HCT116 (cell line): ENCODE measurements at regions not wholly inside any gene's neighbourhood (a gene's known extent, or its start where the extent isn't known, plus 50 kb on each side); places are given as distances from the start of the nearest gene placed in this dataset.

Experiments used
- ATAC-seq: fragments of 200-7000 bp; cut with Tn5 transposase; 2 replicates; pipeline ENCODE4 v1.9.1; 2020; ENCODE audit warnings: mild to moderate bottlenecking, moderate library complexity
- BruUV-seq: library from RNA; stranded (reverse); fragments of 400-500 nt; replicated peaks from 2 replicates; lab custom pipeline; 2021; lab: Mats Ljungman, UMichigan
- CTCF ChIA-PET: fragments of 300-600 bp; sonication (Branson Sonifier 250); formaldehyde crosslinking; loops from one replicate; lab custom pipeline; 2021; ENCODE audit warnings: antibody characterized with exemption; lab: Charles Lee
- POLR2A ChIA-PET: fragments of 300-600, 350-600 bp; sonication (Branson Sonifier 250); formaldehyde crosslinking; loops from one replicate; lab custom pipeline; 2021; ENCODE audit warnings: antibody characterized with exemption; lab: Charles Lee
- RAD21 ChIA-PET, 2 experiments: fragments of 300-600 bp; sonication (Branson Sonifier 250); formaldehyde crosslinking; loops; one replicate each; lab custom pipeline; 2023; ENCODE audit warnings: low total read pairs in 2 of 2; ENCODE audit not compliant: uncharacterized antibody in 2 of 2, unreplicated experiment in 2 of 2, low non-redundant PET in 1 of 2; lab: Charles Lee
- DNase-seq: peaks from one replicate; pipeline ENCODE4 v3.0.0-alpha.2; 2010; ENCODE audit warnings: low read depth, low spot score
- H2AFZ ChIP-seq: fragments of 200-600 bp; shearing (Covaris generic), sonication (generic); 2 replicates; pipeline ENCODE4 v1.6.1; 2017; ENCODE audit warnings: low read depth, mixed run types, mixed read lengths, antibody characterized with exemption, low read length; ENCODE audit not compliant: poor library complexity, severe bottlenecking
- H3K27ac ChIP-seq: 2 replicates; pipeline ENCODE4 v1.5.1; 2012; ENCODE audit warnings: low read depth, low read length
- H3K27me3 ChIP-seq: fragments of 200-600 bp; sonication (generic); 2 replicates; pipeline ENCODE4 v1.6.1; 2016; ENCODE audit warnings: mixed run types, low read length, mixed read lengths; ENCODE audit not compliant: insufficient read depth
- H3K36me3 ChIP-seq, 2 experiments: fragments of 200-500 bp in 1 of 2; fragments of 200-600 bp in 1 of 2; sonication (Bioruptor generic) in 1 of 2; sonication (generic) in 1 of 2; 2 replicates each; pipeline versions ENCODE4 v1.5.1 to v1.6.1; 2014 to 2016; ENCODE audit warnings: low read length in 2 of 2, inconsistent platforms in 1 of 2, mixed read lengths in 1 of 2, mixed run types in 1 of 2; ENCODE audit not compliant: insufficient read depth in 2 of 2, control insufficient read depth in 1 of 2
- H3K4me1 ChIP-seq, 2 experiments: fragments of 200-600 bp in 1 of 2; sonication (generic) in 1 of 2; 2 replicates each; pipeline versions ENCODE4 v1.5.1 to v1.6.1; 2012 to 2017; ENCODE audit warnings: low read length in 2 of 2, inconsistent platforms in 1 of 2, mild to moderate bottlenecking in 1 of 2, mixed read lengths in 1 of 2, mixed run types in 1 of 2, moderate library complexity in 1 of 2; ENCODE audit not compliant: insufficient read depth in 2 of 2, control insufficient read depth in 1 of 2
- H3K4me2 ChIP-seq: fragments of 200-600 bp; sonication (generic); 2 replicates; pipeline ENCODE4 v1.6.1; 2017; ENCODE audit warnings: mixed run types, low read length, mixed read lengths
- H3K4me3 ChIP-seq, 2 experiments: fragments of 200-600 bp in 1 of 2; sonication (generic) in 1 of 2; replicated peaks in 1 of 2; 2 replicates each; pipeline ENCODE4 v1.5.1; 2011 to 2016; ENCODE audit warnings: low read length in 2 of 2, control low read depth in 1 of 2, low read depth in 1 of 2, mild to moderate bottlenecking in 1 of 2, mixed read lengths in 1 of 2, mixed run types in 1 of 2
- H3K79me2 ChIP-seq: fragments of 200-600 bp; sonication (generic); 2 replicates; pipeline ENCODE4 v1.6.1; 2017; ENCODE audit warnings: mild to moderate bottlenecking, mixed run types, low read length, moderate library complexity, mixed read lengths; ENCODE audit not compliant: insufficient read depth
- H3K9ac ChIP-seq: fragments of 200-600 bp; sonication (generic); 2 replicates; pipeline ENCODE4 v1.6.1; 2016; ENCODE audit warnings: low read length, mixed read lengths
- H3K9me2 ChIP-seq: fragments of 200-600 bp; sonication (generic), shearing (Covaris generic); 2 replicates; pipeline ENCODE4 v1.6.1; 2017; ENCODE audit warnings: mixed run types, mild to moderate bottlenecking, moderate library complexity; ENCODE audit not compliant: insufficient read depth
- H3K9me3 ChIP-seq, 2 experiments: fragments of 200-500 bp in 1 of 2; fragments of 200-600 bp in 1 of 2; sonication (Bioruptor generic) in 1 of 2; sonication (generic) in 1 of 2; 2 replicates each; pipeline ENCODE4 v1.6.1; 2014 to 2017; ENCODE audit warnings: low read length in 2 of 2, mixed read lengths in 2 of 2, inconsistent platforms in 1 of 2, low read depth in 1 of 2, mild to moderate bottlenecking in 1 of 2, mixed run types in 1 of 2, moderate library complexity in 1 of 2; ENCODE audit not compliant: control insufficient read depth in 1 of 2, insufficient read depth in 1 of 2
- H4K20me1 ChIP-seq: fragments of 200-600 bp; sonication (generic), shearing (Covaris generic); 2 replicates; pipeline ENCODE4 v1.6.1; 2017; ENCODE audit warnings: mixed run types, mild to moderate bottlenecking, moderate library complexity; ENCODE audit not compliant: insufficient read depth
- EGR1 ChIP-seq: IDR thresholded peaks from 2 replicates; pipeline ENCODE4 v1.6.1; 2012; ENCODE audit warnings: low read depth
- EZH2phosphoT487 ChIP-seq: fragments of 200-600 bp; IDR thresholded peaks from 2 replicates; pipeline ENCODE4 v1.6.1; 2018; ENCODE audit warnings: antibody characterized with exemption, borderline replicate concordance
- FOSL1 ChIP-seq: IDR thresholded peaks from 2 replicates; pipeline ENCODE4 v1.6.1; 2012; ENCODE audit warnings: low read depth
- JUND ChIP-seq: IDR thresholded peaks from 2 replicates; pipeline ENCODE4 v1.6.1; 2012
- MAX ChIP-seq: IDR thresholded peaks from 2 replicates; pipeline ENCODE4 v1.6.1; 2012
- POLR2A ChIP-seq: IDR thresholded peaks from 2 replicates; pipeline ENCODE4 v1.7.0; 2011; ENCODE audit warnings: borderline replicate concordance; ENCODE audit not compliant: insufficient read depth, insufficient read length; ENCODE audit errors: extremely low read depth
- POLR2AphosphoS5 ChIP-seq: IDR thresholded peaks from 2 replicates; pipeline ENCODE4 v1.6.1; 2011; ENCODE audit warnings: mild to moderate bottlenecking, low read depth, low read length, moderate library complexity
- REST ChIP-seq: IDR thresholded peaks from 2 replicates; pipeline ENCODE4 v1.6.1; 2012; ENCODE audit warnings: low read depth
- SIN3A ChIP-seq: IDR thresholded peaks from 2 replicates; pipeline ENCODE4 v1.6.1; 2012; ENCODE audit warnings: low read depth
- SP1 ChIP-seq: IDR thresholded peaks from 2 replicates; pipeline ENCODE4 v1.6.1; 2012; ENCODE audit warnings: low read depth
- TCF7L2 ChIP-seq: IDR thresholded peaks from 2 replicates; pipeline ENCODE4 v1.7.0; 2011; ENCODE audit warnings: borderline replicate concordance, inconsistent platforms; ENCODE audit not compliant: insufficient read depth, insufficient read length; ENCODE audit errors: extremely low read depth
- intact Hi-C: fragments of 100-400 bp; cut with micrococcal nuclease; formaldehyde crosslinking; loops from 2 replicates; pipeline ENCODE4 v1.10.0; 2022
- TF ChIP-seq, protein P1 (sequence below): IDR thresholded peaks from 2 replicates; pipeline ENCODE4 v1.6.1; 2012

GRCh38 chr18:68220458-68220857, 494.4 kb downstream of the TMX3 start:
- intact Hi-C loops: no loop called here
- ChIA-PET RAD21 (no interaction called here), CTCF (no interaction called here), POLR2A (no interaction called here)
- Histone ChIP-seq H3K9me3 (peaks cover 12 to 22% of the 10 kb centered on the region in 2 experiments; a peak in 3 of 4 replicates), H3K9ac (no peak overlapping the region), H3K27ac (no peak overlapping the region), H2AFZ (no peak overlapping the region), H3K4me1 (no peaks in the 10 kb centered on the region), H3K79me2 (no peaks in the 10 kb centered on the region), H3K36me3 (no peaks in the 10 kb centered on the region), H4K20me1 (no peaks in the 10 kb centered on the region), H3K27me3 (no peaks in the 10 kb centered on the region), H3K9me2 (no peaks in the 10 kb centered on the region), H3K4me2 (no peak overlapping the region), H3K4me3 (no peak overlapping the region)
- no TSS peak for BruUV-seq
- DNase-seq: no peak
- ATAC-seq: no peak
- TF ChIP-seq TCF7L2 (no peak), SIN3A (no peak), REST (no peak), FOSL1 (no peak), JUND (no peak), POLR2AphosphoS5 (no peak), SP1 (no peak), MAX (no peak), EZH2phosphoT487 (no peak), EGR1 (no peak), POLR2A (no peak)
- TF ChIP-seq, protein P1, sequence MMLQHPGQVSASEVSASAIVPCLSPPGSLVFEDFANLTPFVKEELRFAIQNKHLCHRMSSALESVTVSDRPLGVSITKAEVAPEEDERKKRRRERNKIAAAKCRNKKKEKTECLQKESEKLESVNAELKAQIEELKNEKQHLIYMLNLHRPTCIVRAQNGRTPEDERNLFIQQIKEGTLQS: no peak
